ENCODE measurements at regions not wholly inside any gene's neighbourhood (a gene's known extent, or its start where the extent isn't known, plus 50 kb on each side); places are given as distances from the start of the nearest gene placed in this dataset.

DNA sequence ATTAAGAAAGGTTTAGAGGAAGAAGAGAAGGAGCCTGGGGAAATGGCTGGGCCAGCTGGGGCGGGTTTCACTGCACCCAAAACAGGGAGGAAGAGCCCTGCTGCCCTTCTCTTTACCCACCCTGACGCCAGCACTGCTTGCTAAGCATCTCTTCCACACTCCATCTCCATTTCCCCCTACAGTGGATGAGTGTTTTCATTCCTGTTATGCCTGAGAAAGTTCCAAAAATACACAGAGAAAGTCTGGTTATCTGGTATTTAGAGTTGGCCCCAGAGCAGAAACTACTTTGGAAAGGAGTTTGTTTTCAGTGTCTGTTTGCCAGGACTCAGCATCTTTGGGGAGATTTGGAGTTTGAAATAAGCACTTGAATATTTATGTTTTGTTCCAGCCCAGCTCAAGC lies 451.0 kb downstream of the SLC4A3 start (continued):
- TF ChIP-seq, protein P1, sequence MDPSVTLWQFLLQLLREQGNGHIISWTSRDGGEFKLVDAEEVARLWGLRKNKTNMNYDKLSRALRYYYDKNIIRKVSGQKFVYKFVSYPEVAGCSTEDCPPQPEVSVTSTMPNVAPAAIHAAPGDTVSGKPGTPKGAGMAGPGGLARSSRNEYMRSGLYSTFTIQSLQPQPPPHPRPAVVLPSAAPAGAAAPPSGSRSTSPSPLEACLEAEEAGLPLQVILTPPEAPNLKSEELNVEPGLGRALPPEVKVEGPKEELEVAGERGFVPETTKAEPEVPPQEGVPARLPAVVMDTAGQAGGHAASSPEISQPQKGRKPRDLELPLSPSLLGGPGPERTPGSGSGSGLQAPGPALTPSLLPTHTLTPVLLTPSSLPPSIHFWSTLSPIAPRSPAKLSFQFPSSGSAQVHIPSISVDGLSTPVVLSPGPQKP (CRISPR knock-in tag; IDR thresholded peaks at IDR 0.05) = no peak
- TF ChIP-seq HDAC8 (tag; IDR thresholded peaks at IDR 0.05) = no peak
- no peak for TF ChIP-seq ELF4 (CRISPR knock-in tag; IDR thresholded peaks at IDR 0.05)
- TF ChIP-seq MED1 (CRISPR knock-in tag; IDR thresholded peaks at IDR 0.05; ENCODE audit: borderline replicate concordance) = no peak
- no peak for TF ChIP-seq HIVEP1 (CRISPR knock-in tag; IDR thresholded peaks at IDR 0.05)
- TF ChIP-seq, protein P2, sequence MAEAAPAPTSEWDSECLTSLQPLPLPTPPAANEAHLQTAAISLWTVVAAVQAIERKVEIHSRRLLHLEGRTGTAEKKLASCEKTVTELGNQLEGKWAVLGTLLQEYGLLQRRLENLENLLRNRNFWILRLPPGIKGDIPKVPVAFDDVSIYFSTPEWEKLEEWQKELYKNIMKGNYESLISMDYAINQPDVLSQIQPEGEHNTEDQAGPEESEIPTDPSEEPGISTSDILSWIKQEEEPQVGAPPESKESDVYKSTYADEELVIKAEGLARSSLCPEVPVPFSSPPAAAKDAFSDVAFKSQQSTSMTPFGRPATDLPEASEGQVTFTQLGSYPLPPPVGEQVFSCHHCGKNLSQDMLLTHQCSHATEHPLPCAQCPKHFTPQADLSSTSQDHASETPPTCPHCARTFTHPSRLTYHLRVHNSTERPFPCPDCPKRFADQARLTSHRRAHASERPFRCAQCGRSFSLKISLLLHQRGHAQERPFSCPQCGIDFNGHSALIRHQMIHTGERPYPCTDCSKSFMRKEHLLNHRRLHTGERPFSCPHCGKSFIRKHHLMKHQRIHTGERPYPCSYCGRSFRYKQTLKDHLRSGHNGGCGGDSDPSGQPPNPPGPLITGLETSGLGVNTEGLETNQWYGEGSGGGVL (CRISPR knock-in tag; IDR thresholded peaks at IDR 0.05) = no peak
- no peak for TF ChIP-seq CAMTA2 (CRISPR knock-in tag; conservative IDR thresholded peaks at IDR 0.05)
- TF ChIP-seq ZNF124 (CRISPR knock-in tag; IDR thresholded peaks at IDR 0.05) = no peak
- TF ChIP-seq HNRNPH1 (optimal IDR thresholded peaks at IDR 0.05; ENCODE audit: low read depth, low read length) = no peak
- no peak for TF ChIP-seq DDX20 (tag; IDR thresholded peaks at IDR 0.05; ENCODE audit: low read depth)

DNA sequence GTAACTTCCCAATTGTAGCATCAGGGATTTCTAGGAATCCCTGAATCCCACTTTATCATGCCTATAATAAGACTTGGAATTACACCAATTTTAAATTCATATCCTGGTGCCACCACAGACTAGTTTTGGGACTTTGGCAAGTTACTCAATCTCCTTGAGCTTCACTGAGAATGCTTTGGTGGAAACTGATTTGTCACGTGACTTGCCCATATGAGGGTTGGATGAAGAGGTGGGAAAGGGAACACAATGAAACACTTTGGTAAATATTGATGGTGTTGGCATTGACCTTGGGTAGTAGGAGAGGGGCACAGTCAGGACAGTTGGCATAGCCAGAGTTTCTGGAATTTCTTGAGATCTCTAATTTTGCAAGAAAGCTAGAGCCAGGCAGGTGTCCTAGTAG lies 452.2 kb downstream of the SLC4A3 start:
- ChIA-PET POLR2A (no interaction called here), CTCF (ENCODE audit: low intra/inter-chr PET ratio) (no interaction called here)
- TF ChIP-seq PHTF2 (CRISPR knock-in tag; IDR thresholded peaks at IDR 0.05) (no peak), RAD51 (IDR thresholded peaks at IDR 0.05; ENCODE audit: borderline replicate concordance, low read depth) (peak; percentile 46; the same call in 1 of the 2 replicates)
- TF ChIP-seq, protein P3, sequence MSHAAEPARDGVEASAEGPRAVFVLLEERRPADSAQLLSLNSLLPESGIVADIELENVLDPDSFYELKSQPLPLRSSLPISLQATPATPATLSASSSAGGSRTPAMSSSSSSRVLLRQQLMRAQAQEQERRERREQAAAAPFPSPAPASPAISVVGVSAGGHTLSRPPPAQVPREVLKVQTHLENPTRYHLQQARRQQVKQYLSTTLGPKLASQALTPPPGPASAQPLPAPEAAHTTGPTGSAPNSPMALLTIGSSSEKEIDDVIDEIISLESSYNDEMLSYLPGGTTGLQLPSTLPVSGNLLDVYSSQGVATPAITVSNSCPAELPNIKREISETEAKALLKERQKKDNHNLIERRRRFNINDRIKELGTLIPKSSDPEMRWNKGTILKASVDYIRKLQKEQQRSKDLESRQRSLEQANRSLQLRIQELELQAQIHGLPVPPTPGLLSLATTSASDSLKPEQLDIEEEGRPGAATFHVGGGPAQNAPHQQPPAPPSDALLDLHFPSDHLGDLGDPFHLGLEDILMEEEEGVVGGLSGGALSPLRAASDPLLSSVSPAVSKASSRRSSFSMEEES (CRISPR knock-in tag; IDR thresholded peaks at IDR 0.05) = peak; percentile 86
- no peaks in the 10 kb centered on the region for H4K20me1 ChIP-seq (replicated peaks; ENCODE audit: control insufficient read depth, insufficient read depth, low read length)
- ATAC-seq (no peak), DNase-seq (ENCODE audit: extremely low read depth in 1 of 4, low spot score in 3 of 4) (no peak), FAIRE-seq (no peak)
- no peaks in the 10 kb centered on the region for H3K4me1 ChIP-seq (replicated peaks in 1 of 2; ENCODE audit: control insufficient read depth in 2 of 2, insufficient read depth in 2 of 2, low read length in 2 of 2)
- H3K27me3 ChIP-seq (ENCODE audit: control insufficient read depth in 2 of 2, insufficient read depth in 2 of 2, low read length in 2 of 2) = no peaks in the 10 kb centered on the region
- no peak overlapping the region for H3K9ac ChIP-seq (ENCODE audit: insufficient read depth in 1 of 2, low read depth in 2 of 2, low read length in 2 of 2)
- no peaks in the 10 kb centered on the region for H3K9me3 ChIP-seq (replicated peaks; ENCODE audit: control insufficient read depth, insufficient read depth, low read depth, low read length)
- no peaks in the 10 kb centered on the region for H3K9me1 ChIP-seq (ENCODE audit: control insufficient read depth, insufficient read depth, low read length)
- intact Hi-C loops (cut with micrococcal nuclease) = no loop called here
- H3K79me2 ChIP-seq (ENCODE audit: control insufficient read depth, insufficient read depth, low read length) = no peaks in the 10 kb centered on the region
- no TSS peak for BruUV-seq (replicated peaks)
- no peak overlapping the region for H3K4me2 ChIP-seq (ENCODE audit: insufficient read depth, low read length)
- no peak overlapping the region for H3K4me3 ChIP-seq
- H3K36me3 ChIP-seq (ENCODE audit: control insufficient read depth, insufficient read depth, low read length) = no peaks in the 10 kb centered on the region
- no peak overlapping the region for H3K27ac ChIP-seq (ENCODE audit: extremely low read depth, low read depth, low read length)
- in situ Hi-C loops (cut with MboI) = no loop called here
- WGBS (ENCODE audit: insufficient coverage, low coverage, missing lambda C conversion rate) = no CpG with 5 or more reads among the region's 1 CpG
- no peak overlapping the region for H2AFZ ChIP-seq (ENCODE audit: low read depth, low read length)

Data from K562 (cell line).